ENCODE measurements at regions not wholly inside any gene's neighbourhood (a gene's known extent, or its start where the extent isn't known, plus 50 kb on each side); places are given as distances from the start of the nearest gene placed in this dataset.

DNA sequence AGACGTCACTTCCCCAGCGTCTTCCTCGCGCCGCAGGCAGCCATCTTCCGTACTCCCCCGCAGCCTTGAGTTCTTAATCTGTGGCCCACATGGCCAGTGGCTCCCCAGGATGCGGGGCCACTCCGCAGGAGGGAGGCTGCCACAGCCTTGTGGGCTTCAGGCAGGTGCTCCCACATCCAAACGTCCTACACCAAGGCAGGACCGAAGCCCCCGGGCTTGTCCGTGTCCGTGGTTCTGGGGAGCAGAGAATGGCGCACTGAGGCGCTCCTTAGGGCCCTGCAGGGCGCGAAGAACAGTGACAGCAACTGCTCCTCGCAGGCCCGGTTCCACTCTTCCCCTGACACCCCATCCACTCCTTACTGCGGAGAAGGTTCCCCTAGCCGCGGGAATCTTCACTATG is 755.8 kb downstream of the PRIM2 start:
- TF ChIP-seq CTCF (IDR thresholded peaks at IDR 0.05) (no peak), ZFX (IDR thresholded peaks at IDR 0.05; ENCODE audit: borderline replicate concordance) (no peak)

All from 22Rv1 (cell line).